ENCODE measurements at regions not wholly inside any gene's neighbourhood (a gene's known extent, or its start where the extent isn't known, plus 50 kb on each side); places are given as distances from the start of the nearest gene placed in this dataset.
A peak's percentile ranks its signal among the peaks of the same experiment; 100 is the strongest.

DNA sequence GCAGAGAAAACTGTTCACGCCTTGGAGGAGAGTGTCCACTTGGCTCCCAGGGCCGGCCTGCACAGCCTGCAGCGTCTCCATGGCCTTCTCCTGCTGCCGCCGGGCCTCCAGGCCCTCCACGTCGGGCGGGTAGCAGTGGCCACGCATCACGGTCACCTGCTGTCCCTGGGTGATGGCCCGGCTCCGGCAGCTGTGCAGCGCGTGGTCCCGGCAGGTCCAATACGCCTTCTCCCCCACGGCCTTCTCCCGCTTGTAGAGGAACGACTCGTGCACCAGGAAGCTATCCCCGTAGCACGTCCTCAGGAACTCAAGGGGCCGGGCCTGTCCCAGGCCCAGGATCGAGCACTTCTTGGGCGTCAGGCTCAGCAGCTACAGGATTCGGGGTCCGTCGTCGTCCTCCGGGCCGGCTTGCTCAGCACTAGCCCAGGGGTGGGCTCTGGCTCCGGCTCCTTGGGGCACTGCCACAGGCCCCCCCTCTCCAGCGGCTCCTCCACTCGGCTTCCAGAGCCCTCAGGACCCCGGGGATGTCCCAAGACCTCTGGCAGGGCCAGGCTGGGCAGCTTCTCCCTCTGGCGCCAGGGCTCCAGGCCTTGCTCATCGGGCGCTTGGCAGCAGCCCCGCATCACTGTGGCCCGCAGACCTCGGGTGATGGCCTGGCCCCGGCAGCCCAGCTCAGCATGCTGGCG, 83.6 kb upstream of the FXR1 start:
- TF ChIP-seq, protein P1, sequence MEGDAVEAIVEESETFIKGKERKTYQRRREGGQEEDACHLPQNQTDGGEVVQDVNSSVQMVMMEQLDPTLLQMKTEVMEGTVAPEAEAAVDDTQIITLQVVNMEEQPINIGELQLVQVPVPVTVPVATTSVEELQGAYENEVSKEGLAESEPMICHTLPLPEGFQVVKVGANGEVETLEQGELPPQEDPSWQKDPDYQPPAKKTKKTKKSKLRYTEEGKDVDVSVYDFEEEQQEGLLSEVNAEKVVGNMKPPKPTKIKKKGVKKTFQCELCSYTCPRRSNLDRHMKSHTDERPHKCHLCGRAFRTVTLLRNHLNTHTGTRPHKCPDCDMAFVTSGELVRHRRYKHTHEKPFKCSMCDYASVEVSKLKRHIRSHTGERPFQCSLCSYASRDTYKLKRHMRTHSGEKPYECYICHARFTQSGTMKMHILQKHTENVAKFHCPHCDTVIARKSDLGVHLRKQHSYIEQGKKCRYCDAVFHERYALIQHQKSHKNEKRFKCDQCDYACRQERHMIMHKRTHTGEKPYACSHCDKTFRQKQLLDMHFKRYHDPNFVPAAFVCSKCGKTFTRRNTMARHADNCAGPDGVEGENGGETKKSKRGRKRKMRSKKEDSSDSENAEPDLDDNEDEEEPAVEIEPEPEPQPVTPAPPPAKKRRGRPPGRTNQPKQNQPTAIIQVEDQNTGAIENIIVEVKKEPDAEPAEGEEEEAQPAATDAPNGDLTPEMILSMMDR (conservative IDR thresholded peaks at IDR 0.05; ENCODE audit: low read length), result no peak
- no peak for DNase-seq (ENCODE audit: low read depth)
- H3K4me3 ChIP-seq (ENCODE audit: low read length), result no peak overlapping the region

DNA sequence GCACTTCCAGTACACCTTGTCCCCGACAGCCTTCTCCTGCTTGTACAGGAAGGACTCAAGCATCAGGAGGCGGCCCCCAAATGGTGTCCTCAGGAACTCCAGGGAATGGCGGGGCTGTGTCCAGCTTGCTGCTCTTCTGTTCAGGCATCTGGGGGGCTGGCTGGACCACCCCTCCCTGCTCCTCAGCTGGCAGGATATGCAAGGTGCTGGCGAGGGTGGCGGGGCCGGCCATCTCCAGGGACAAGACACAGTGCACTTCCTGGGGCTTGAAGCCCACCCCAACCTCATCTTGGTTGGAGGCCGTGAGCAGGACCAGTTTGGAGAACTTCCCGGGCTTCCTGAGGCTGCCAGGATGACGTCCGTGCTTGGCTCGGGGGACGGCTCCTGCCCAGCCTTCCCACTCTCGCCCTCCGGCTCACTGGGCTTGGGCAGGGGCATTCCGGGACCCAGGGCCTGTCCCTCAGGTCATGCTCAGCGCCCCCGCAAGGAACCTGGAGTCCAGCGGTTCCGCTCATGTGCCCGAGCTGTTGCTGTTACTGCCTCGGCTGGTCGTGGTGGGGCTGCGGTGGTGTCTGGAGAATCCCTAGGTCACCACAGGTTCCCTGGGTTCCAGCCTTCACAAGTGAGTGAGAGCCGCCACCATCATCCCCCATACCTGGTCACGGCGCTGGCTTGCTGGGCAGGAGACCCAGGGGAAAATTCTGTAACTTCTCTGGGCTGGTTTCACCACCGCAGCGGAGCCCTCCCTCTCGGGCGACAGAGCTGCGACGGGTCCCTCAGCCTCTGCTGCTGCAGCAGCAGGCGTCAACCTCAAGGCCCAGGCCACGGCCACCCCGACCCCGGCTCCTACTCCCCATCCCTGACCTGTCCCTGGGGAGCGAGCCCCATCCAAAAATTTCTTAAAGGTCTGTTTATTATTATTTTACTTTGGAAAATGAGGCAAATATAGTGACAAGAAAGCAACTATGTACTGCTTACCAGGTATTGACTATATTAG, 82.8 kb upstream of the FXR1 start:
- H3K4me3 ChIP-seq (ENCODE audit: low read length), result no peak overlapping the region
- no peak for DNase-seq (ENCODE audit: low read depth)
- TF ChIP-seq, protein P1 (conservative IDR thresholded peaks at IDR 0.05; ENCODE audit: low read length), result no peak

DNA sequence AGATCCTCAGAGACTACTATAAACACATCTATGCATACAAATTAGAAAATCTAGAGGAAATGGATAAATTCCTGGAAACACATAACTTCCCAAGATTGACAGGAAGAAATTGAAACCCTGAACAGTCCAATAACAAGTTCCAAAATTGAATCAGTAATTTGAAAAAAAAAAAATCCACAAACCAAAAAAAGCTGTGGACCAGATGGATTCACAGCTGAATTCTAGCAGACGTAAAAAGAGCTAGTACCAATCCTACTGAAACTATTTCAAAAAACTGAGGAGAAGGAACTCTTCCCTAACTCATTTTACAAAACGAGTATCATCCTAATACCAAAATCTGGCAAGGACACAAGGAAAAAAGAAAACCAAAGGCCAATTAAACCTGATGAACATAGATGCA, 77.0 kb upstream of the FXR1 start:
- H3K4me3 ChIP-seq (ENCODE audit: low read length), result no peak overlapping the region
- DNase-seq (ENCODE audit: low read depth), result no peak
- TF ChIP-seq, protein P1 (conservative IDR thresholded peaks at IDR 0.05; ENCODE audit: low read length), result no peak

DNA sequence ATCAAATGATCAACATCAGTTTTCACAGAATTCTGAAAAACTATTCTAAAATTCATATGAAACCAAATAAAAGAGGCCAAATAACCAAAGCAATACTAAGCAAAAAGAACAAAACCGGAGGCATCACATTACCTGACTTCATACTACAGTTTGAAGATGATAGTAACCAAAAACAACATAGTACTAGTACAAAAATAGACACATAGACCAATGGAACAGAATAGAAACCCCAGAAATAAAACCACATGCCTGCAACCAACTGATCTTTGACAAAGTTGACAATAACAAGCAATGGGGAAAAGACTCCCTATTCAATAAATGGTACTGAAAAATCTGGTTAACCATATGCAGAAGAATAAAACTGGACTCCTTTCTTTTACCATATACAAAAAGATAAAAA, 75.7 kb upstream of the FXR1 start:
- no peak for DNase-seq (ENCODE audit: low read depth)
- TF ChIP-seq, protein P1 (conservative IDR thresholded peaks at IDR 0.05; ENCODE audit: low read length), result no peak

DNA sequence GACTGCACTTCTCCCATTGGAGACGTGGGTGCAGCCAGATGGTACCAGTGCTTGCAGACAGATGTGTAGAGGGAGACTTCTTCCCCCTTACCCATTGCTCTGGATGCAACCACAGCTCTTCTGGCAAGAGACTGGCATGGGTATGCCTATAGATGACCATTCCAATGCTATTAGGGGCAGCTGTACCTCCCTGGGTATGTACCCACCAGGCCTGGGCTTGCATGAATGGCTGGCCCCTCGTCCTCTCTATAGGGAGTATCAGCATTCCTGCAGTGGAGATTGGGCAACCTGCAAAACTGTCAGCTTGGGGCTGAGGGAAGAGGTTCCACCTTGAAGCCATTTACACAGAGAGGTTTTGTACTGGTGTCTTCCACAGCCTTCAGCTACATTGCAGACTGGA, 57.6 kb upstream of the FXR1 start:
- H3K4me3 ChIP-seq (ENCODE audit: low read length), result no peak overlapping the region
- no peak for DNase-seq (ENCODE audit: low read depth)
- TF ChIP-seq, protein P1 (conservative IDR thresholded peaks at IDR 0.05; ENCODE audit: low read length), result no peak

More for the DNA sequence above, 75.7 kb upstream of the FXR1 start:
- H3K4me3 ChIP-seq (ENCODE audit: low read length), result no peak overlapping the region

DNA sequence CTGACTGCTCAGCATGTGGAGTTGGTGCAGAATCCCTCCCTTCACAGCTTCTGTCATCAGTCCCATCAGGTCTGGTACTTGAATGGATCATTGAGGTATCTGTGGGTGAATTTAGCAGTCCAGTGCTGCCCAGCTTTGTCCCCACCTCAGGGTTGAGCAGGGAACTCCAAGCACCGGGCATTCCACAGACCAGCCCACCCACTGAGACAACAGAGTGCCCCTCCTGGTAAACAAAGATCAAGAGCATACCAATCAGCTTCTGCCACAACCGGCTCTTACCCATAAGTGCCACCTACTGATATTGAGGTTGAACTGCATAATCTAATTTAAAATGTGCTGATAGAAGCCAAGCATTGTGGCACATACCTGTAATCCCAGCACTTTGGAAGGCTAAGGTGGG, 57.1 kb upstream of the FXR1 start:
- TF ChIP-seq, protein P1 (conservative IDR thresholded peaks at IDR 0.05; ENCODE audit: low read length), result peak; percentile 18; the same call in 1 of the 2 replicates
- no peak for DNase-seq (ENCODE audit: low read depth)
- no peak overlapping the region for H3K4me3 ChIP-seq (ENCODE audit: low read length)
